HEK293T (cell line): ENCODE measurements at regions not wholly inside any gene's neighbourhood (a gene's known extent, or its start where the extent isn't known, plus 50 kb on each side); places are given as distances from the start of the nearest gene placed in this dataset.

Experiments used
- BHLHE40 ChIP-seq: fragments of 450-650 bp; IDR thresholded peaks from 2 replicates; pipeline ENCODE4 v1.6.1; 2016; ENCODE audit warnings: mild to moderate bottlenecking, moderate library complexity, borderline replicate concordance
- ELF4 ChIP-seq: fragments of 450-650 bp; IDR thresholded peaks from 2 replicates; pipeline ENCODE4 v1.6.1; 2017; ENCODE audit warnings: antibody characterized with exemption
- HDGF ChIP-seq: fragments of 450-650 bp; IDR thresholded peaks from 2 replicates; pipeline ENCODE4 v1.6.1; 2017; ENCODE audit warnings: antibody characterized with exemption, borderline replicate concordance
- SP1 ChIP-seq: fragments of 450-650 bp; IDR thresholded peaks from 2 replicates; pipeline ENCODE4 v1.6.1; 2017
- TARDBP ChIP-seq: fragments of 450-650 bp; IDR thresholded peaks from 2 replicates; pipeline ENCODE4 v1.6.1; 2016

DNA sequence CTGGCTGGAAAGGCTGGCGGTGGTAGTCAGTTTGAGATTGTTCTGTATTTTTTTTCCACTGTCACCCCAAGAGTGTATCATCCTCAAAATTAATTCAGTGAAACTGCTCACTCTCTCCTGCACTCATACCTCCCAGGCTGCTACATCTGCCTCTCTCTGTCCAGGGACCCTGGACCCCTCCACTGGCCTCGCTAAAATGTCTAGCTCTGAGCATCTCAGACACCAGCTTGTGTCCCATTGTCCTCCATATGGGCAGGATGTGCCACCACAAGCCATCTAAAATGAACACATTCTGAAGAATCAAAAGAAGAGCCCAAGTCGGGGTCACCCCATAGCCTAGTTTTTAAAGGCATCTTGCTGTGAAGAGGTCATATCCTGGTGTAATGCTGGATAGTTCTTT is 345.5 kb upstream of the TSHZ3 start:
- no peak for TF ChIP-seq ELF4
- no peak for TF ChIP-seq SP1
- TF ChIP-seq TARDBP: no peak
- TF ChIP-seq BHLHE40: no peak
- TF ChIP-seq HDGF: no peak
